WTC11 (cell line): ENCODE measurements at regions not wholly inside any gene's neighbourhood (a gene's known extent, or its start where the extent isn't known, plus 50 kb on each side); places are given as distances from the start of the nearest gene placed in this dataset.

Experiments
- ATF1 ChIP-seq: sonication (generic); formaldehyde crosslinking; IDR thresholded peaks from 2 replicates; pipeline ENCODE4 v1.8.1; 2023; ENCODE audit warnings: mild to moderate bottlenecking, moderate library complexity, missing genetic modification reagents
- JUN ChIP-seq: sonication (generic); formaldehyde crosslinking; IDR thresholded peaks from 2 replicates; pipeline ENCODE4 v1.8.0; 2023; ENCODE audit warnings: mild to moderate bottlenecking, missing genetic modification reagents
- KAT7 ChIP-seq: sonication (generic); formaldehyde crosslinking; IDR thresholded peaks from 2 replicates; pipeline ENCODE4 v1.8.1; 2023; ENCODE audit warnings: missing genetic modification reagents, mild to moderate bottlenecking, borderline replicate concordance
- SMAD3 ChIP-seq: sonication (generic); formaldehyde crosslinking; IDR thresholded peaks from 2 replicates; pipeline ENCODE4 v1.8.0; 2022; ENCODE audit warnings: missing genetic modification reagents, mild to moderate bottlenecking, borderline replicate concordance
- ZNF121 ChIP-seq: sonication (generic); formaldehyde crosslinking; IDR thresholded peaks from 2 replicates; pipeline ENCODE4 v1.8.0; 2023; ENCODE audit warnings: missing genetic modification reagents
- ZNF423 ChIP-seq: fragments of 250-450 bp; sonication (Bioruptor Pico); IDR thresholded peaks from 2 replicates; pipeline ENCODE4 v2.1.2; 2022; ENCODE audit warnings: mild to moderate bottlenecking, moderate library complexity
- TF ChIP-seq, protein P1 (sequence below): fragments of 200-600 bp; IDR thresholded peaks from 2 replicates; pipeline ENCODE4 v1.8.0; 2022; ENCODE audit warnings: antibody characterized with exemption
- TF ChIP-seq, protein P2 (sequence below): sonication (generic); formaldehyde crosslinking; conservative IDR thresholded peaks from 2 replicates; pipeline ENCODE4 v1.8.1; 2023; ENCODE audit warnings: mild to moderate bottlenecking, low read depth, missing genetic modification reagents, moderate library complexity

- no peak for TF ChIP-seq ATF1 (CRISPR knock-in tag)
- no peak for TF ChIP-seq JUN (CRISPR knock-in tag)
- TF ChIP-seq KAT7: no peak
- TF ChIP-seq SMAD3 (CRISPR knock-in tag): no peak
- TF ChIP-seq ZNF423 (CRISPR knock-in tag): no peak
- TF ChIP-seq, protein P1, sequence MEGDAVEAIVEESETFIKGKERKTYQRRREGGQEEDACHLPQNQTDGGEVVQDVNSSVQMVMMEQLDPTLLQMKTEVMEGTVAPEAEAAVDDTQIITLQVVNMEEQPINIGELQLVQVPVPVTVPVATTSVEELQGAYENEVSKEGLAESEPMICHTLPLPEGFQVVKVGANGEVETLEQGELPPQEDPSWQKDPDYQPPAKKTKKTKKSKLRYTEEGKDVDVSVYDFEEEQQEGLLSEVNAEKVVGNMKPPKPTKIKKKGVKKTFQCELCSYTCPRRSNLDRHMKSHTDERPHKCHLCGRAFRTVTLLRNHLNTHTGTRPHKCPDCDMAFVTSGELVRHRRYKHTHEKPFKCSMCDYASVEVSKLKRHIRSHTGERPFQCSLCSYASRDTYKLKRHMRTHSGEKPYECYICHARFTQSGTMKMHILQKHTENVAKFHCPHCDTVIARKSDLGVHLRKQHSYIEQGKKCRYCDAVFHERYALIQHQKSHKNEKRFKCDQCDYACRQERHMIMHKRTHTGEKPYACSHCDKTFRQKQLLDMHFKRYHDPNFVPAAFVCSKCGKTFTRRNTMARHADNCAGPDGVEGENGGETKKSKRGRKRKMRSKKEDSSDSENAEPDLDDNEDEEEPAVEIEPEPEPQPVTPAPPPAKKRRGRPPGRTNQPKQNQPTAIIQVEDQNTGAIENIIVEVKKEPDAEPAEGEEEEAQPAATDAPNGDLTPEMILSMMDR: no peak
- TF ChIP-seq, protein P2, sequence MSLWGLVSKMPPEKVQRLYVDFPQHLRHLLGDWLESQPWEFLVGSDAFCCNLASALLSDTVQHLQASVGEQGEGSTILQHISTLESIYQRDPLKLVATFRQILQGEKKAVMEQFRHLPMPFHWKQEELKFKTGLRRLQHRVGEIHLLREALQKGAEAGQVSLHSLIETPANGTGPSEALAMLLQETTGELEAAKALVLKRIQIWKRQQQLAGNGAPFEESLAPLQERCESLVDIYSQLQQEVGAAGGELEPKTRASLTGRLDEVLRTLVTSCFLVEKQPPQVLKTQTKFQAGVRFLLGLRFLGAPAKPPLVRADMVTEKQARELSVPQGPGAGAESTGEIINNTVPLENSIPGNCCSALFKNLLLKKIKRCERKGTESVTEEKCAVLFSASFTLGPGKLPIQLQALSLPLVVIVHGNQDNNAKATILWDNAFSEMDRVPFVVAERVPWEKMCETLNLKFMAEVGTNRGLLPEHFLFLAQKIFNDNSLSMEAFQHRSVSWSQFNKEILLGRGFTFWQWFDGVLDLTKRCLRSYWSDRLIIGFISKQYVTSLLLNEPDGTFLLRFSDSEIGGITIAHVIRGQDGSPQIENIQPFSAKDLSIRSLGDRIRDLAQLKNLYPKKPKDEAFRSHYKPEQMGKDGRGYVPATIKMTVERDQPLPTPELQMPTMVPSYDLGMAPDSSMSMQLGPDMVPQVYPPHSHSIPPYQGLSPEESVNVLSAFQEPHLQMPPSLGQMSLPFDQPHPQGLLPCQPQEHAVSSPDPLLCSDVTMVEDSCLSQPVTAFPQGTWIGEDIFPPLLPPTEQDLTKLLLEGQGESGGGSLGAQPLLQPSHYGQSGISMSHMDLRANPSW (CRISPR knock-in tag): no peak
- no peak for TF ChIP-seq ZNF121 (CRISPR knock-in tag)
These were observed 165.0 kb upstream of the PLXNA2 start for GRCh38 chr1:208409176-208409575.
